HepG2 (cell line): ENCODE measurements at regions not wholly inside any gene's neighbourhood (a gene's known extent, or its start where the extent isn't known, plus 50 kb on each side); places are given as distances from the start of the nearest gene placed in this dataset.

Source experiments
- FOXK1 ChIP-seq: sonication (generic); formaldehyde crosslinking; IDR thresholded peaks from 2 replicates; pipeline ENCODE4 v1.4.0; 2020; ENCODE audit warnings: low read depth, missing genetic modification reagents, borderline replicate concordance
- GTF2F1 ChIP-seq: fragments of 150-350 bp; IDR thresholded peaks from 2 replicates; pipeline ENCODE4 v1.6.1; 2014; ENCODE audit warnings: low read length
- POLR2AphosphoS5 ChIP-seq: IDR thresholded peaks from 2 replicates; pipeline ENCODE4 v1.6.1; 2012; ENCODE audit warnings: low read depth, low read length
- RFX1 ChIP-seq: fragments of 450-650 bp; IDR thresholded peaks from 2 replicates; pipeline ENCODE4 v1.6.1; 2017
- TCF7L2 ChIP-seq: IDR thresholded peaks from 2 replicates; pipeline ENCODE4 v1.6.1; 2011; ENCODE audit warnings: mild to moderate bottlenecking, low read depth, low read length, moderate library complexity
- ZNF121 ChIP-seq: sonication (generic); formaldehyde crosslinking; IDR thresholded peaks from 2 replicates; pipeline ENCODE4 v1.5.0; 2020; ENCODE audit warnings: mild to moderate bottlenecking, missing genetic modification reagents
- ZNF562 ChIP-seq: sonication (generic); formaldehyde crosslinking; IDR thresholded peaks from 2 replicates; pipeline ENCODE4 v1.8.0; 2022; ENCODE audit warnings: missing genetic modification reagents, borderline replicate concordance
- TF ChIP-seq, protein P1 (sequence below): IDR thresholded peaks from 2 replicates; pipeline ENCODE4 v1.6.1; 2012; ENCODE audit warnings: low read depth, low read length, improper control_type of control experiment
- TF ChIP-seq, protein P2 (sequence below): sonication (generic); formaldehyde crosslinking; IDR thresholded peaks from one replicate; pipeline ENCODE4 v1.5.1; 2020; ENCODE audit warnings: mild to moderate bottlenecking, missing genetic modification reagents; ENCODE audit errors: not compliant biosample characterization

DNA sequence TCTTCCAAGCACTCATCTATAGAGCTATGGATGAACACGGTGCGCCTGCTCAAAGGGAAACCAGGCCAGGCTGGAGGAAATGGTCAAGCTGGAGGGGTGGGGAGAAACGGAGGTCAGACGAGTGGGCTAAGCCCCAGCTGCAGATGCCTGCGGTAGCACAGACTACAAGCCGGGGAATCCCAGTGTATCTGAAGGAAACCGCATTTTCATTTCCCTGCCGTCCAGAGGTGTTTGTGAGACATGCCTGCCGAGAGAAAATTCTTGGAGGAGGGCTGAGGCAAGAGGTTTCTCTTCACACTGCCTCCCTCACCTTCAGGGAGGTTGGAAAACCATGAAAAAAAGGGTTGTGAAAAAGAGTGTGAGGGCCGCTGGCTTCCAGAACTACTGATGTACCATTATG, 102.0 kb upstream of the FOXN3 start:
- no peak for TF ChIP-seq FOXK1
- TF ChIP-seq POLR2AphosphoS5 = no peak
- TF ChIP-seq, protein P1, sequence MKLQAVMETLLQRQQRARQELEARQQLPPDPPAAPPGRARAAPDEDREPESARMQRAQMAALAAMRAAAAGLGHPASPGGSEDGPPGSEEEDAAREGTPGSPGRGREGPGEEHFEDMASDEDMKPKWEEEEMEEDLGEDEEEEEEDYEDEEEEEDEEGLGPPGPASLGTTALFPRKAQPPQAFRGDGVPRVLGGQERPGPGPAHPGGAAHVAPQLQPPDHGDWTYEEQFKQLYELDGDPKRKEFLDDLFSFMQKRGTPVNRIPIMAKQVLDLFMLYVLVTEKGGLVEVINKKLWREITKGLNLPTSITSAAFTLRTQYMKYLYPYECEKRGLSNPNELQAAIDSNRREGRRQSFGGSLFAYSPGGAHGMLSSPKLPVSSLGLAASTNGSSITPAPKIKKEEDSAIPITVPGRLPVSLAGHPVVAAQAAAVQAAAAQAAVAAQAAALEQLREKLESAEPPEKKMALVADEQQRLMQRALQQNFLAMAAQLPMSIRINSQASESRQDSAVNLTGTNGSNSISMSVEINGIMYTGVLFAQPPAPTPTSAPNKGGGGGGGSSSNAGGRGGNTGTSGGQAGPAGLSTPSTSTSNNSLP = no peak
- no peak for TF ChIP-seq ZNF562 (CRISPR knock-in tag)
- no peak for TF ChIP-seq TCF7L2
- TF ChIP-seq RFX1 = no peak
- TF ChIP-seq, protein P2, sequence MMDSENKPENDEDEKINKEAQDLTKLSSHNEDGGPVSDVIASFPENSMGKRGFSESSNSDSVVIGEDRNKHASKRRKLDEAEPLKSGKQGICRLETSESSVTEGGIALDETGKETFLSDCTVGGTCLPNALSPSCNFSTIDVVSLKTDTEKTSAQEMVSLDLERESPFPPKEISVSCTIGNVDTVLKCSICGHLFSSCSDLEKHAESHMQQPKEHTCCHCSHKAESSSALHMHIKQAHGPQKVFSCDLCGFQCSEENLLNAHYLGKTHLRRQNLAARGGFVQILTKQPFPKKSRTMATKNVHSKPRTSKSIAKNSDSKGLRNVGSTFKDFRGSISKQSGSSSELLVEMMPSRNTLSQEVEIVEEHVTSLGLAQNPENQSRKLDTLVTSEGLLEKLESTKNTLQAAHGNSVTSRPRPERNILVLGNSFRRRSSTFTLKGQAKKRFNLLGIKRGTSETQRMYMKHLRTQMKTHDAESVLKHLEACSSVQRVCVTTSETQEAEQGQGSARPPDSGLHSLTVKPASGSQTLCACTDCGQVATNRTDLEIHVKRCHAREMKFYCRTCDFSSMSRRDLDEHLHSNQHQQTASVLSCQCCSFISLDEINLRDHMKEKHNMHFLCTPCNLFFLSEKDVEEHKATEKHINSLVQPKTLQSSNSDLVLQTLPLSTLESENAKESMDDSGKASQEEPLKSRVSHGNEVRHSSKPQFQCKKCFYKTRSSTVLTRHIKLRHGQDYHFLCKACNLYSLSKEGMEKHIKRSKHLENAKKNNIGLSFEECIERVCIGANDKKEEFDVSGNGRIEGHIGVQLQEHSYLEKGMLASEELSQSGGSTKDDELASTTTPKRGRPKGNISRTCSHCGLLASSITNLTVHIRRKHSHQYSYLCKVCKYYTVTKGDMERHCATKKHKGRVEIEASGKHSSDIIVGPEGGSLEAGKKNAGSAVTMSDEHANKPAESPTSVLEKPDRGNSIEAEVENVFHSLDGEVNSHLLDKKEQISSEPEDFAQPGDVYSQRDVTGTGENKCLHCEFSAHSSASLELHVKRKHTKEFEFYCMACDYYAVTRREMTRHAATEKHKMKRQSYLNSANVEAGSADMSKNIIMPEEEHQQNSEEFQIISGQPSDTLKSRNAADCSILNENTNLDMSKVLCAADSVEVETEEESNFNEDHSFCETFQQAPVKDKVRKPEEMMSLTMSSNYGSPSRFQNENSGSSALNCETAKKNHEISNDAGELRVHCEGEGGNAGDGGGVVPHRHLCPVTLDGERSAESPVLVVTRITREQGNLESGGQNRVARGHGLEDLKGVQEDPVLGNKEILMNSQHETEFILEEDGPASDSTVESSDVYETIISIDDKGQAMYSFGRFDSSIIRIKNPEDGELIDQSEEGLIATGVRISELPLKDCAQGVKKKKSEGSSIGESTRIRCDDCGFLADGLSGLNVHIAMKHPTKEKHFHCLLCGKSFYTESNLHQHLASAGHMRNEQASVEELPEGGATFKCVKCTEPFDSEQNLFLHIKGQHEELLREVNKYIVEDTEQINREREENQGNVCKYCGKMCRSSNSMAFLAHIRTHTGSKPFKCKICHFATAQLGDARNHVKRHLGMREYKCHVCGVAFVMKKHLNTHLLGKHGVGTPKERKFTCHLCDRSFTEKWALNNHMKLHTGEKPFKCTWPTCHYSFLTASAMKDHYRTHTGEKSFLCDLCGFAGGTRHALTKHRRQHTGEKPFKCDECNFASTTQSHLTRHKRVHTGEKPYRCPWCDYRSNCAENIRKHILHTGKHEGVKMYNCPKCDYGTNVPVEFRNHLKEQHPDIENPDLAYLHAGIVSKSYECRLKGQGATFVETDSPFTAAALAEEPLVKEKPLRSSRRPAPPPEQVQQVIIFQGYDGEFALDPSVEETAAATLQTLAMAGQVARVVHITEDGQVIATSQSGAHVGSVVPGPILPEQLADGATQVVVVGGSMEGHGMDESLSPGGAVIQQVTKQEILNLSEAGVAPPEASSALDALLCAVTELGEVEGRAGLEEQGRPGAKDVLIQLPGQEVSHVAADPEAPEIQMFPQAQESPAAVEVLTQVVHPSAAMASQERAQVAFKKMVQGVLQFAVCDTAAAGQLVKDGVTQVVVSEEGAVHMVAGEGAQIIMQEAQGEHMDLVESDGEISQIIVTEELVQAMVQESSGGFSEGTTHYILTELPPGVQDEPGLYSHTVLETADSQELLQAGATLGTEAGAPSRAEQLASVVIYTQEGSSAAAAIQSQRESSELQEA (CRISPR knock-in tag) = no peak
- no peak for TF ChIP-seq ZNF121 (CRISPR knock-in tag)
- TF ChIP-seq GTF2F1 = no peak
